AG09309 (cell line): ENCODE measurements at regions not wholly inside any gene's neighbourhood (a gene's known extent, or its start where the extent isn't known, plus 50 kb on each side); places are given as distances from the start of the nearest gene placed in this dataset.
"Not testable (repeated sequence)": the region's sequence is repeated elsewhere in the genome, so short reads cannot be mapped to it uniquely, and the experiment has no call there.

Experiments used
- DNase-seq: peaks from one replicate; pipeline ENCODE4 v3.0.0-alpha.2; 2010; ENCODE audit warnings: low read depth
- H3K4me3 ChIP-seq: 2 replicates; pipeline ENCODE4 v1.5.1; 2011; ENCODE audit warnings: mild to moderate bottlenecking, low read depth, low read length, moderate library complexity; ENCODE audit not compliant: control insufficient read depth
- TF ChIP-seq, protein P1 (sequence below): IDR thresholded peaks from 2 replicates; pipeline ENCODE4 v1.5.1; 2011; ENCODE audit warnings: mild to moderate bottlenecking, low read depth, low read length, inconsistent platforms; ENCODE audit not compliant: insufficient read depth, control insufficient read depth; ENCODE audit errors: missing control alignments

DNA sequence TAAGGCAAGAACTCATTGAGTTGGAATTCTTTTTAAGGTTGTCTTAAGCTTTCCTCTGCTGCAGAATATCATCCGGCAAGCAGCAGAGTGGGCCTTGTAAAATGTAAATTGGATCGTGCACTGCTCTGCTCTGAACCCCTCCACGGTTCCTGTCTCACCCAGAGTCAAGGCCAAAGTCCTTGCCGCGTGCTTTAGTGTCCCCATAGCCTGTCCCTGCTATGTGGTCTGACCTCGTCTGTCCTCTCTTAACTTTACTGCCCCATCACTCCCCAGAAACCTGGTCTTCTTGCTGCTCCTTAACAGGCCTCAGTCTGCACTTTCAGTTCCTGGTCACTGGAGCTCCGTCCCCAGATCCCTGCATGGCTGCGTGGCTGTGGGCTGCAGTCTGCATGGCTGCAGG is 121.6 kb upstream of the SDK1 start:
- TF ChIP-seq, protein P1, sequence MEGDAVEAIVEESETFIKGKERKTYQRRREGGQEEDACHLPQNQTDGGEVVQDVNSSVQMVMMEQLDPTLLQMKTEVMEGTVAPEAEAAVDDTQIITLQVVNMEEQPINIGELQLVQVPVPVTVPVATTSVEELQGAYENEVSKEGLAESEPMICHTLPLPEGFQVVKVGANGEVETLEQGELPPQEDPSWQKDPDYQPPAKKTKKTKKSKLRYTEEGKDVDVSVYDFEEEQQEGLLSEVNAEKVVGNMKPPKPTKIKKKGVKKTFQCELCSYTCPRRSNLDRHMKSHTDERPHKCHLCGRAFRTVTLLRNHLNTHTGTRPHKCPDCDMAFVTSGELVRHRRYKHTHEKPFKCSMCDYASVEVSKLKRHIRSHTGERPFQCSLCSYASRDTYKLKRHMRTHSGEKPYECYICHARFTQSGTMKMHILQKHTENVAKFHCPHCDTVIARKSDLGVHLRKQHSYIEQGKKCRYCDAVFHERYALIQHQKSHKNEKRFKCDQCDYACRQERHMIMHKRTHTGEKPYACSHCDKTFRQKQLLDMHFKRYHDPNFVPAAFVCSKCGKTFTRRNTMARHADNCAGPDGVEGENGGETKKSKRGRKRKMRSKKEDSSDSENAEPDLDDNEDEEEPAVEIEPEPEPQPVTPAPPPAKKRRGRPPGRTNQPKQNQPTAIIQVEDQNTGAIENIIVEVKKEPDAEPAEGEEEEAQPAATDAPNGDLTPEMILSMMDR = no peak
- H3K4me3 ChIP-seq = no peak overlapping the region
- DNase-seq = no peak

- no peak for DNase-seq
- TF ChIP-seq, protein P1 = no peak
- no peak overlapping the region for H3K4me3 ChIP-seq
Measured at GRCh38 chr7:3180604-3181003, 120.4 kb upstream of the SDK1 start.

DNA sequence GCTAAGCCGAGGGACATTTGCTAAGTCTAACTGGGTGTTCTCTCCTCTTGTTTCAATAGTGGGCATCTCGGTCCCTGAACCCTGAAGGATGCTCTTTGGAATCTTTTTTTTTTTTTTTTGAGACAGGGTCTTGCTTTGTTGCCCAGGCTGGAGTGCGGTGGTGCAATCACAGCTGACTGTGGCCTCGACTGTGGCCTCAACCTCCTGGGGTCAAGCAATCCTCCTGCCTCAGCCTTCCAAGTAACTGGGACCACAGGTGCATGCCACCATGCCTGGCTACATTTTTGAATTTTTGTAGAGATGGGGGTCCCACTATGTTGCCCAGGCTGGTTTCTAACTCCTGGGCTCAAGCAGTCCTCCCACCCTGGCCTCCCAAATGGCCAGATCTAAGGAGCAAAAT is 119.0 kb upstream of the SDK1 start:
- H3K4me3 ChIP-seq, DNase-seq: not testable (repeated sequence)

DNA sequence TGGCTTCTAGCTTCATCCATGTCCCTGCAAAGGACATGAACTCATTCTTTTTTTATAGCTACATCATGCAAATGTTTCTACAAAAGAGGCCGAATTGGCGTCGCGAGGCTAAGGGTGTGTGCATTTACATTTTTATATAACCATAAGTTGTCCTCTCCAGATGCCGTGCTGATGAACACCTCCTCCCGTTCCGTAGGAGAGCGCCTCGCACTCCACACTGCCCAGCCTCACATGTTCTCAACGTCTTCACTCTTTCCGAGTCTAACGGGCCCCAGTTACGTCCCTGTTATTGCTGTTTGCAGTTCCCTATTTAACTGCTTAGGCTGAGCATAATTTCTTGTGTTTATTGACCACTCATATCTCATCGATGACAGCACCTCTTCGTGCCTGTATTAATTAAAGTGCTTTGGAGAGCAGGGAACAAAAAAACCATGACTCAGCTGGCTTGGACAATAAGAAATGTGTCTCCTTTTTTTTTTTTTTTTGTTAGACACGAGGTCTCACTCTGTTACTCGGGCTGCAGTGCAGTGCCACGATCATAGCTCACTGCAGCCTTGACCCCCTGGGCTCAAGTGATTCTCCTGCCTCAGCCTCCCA is 113.5 kb upstream of the SDK1 start:
- H3K4me3 ChIP-seq = no peak overlapping the region
- TF ChIP-seq, protein P1 = no peak
- DNase-seq = no peak

- TF ChIP-seq, protein P1 = no peak
- no peak overlapping the region for H3K4me3 ChIP-seq
- no peak for DNase-seq
Measured at GRCh38 chr7:3188946-3189345, 112.1 kb upstream of the SDK1 start.

DNA sequence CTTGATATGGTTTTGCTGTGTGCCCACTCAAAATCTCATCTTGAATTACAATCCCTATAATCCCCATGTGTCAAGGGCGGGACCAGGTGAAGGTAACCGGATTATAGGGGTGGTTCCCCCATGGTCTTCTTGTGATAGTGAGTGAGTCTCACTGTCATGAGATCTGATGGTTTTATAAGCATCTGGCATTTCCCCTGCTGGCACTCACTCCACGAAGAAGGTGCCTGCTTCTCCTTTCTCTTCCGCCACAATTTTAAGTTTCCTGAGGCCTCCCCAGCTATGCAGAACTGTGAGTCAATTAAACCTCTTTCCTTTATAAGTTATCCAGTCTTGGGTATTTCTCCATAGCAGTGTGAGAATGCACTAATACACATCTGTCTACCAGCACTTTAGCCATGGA is 109.5 kb upstream of the SDK1 start:
- no peak overlapping the region for H3K4me3 ChIP-seq
- TF ChIP-seq, protein P1 = no peak
- no peak for DNase-seq

DNA sequence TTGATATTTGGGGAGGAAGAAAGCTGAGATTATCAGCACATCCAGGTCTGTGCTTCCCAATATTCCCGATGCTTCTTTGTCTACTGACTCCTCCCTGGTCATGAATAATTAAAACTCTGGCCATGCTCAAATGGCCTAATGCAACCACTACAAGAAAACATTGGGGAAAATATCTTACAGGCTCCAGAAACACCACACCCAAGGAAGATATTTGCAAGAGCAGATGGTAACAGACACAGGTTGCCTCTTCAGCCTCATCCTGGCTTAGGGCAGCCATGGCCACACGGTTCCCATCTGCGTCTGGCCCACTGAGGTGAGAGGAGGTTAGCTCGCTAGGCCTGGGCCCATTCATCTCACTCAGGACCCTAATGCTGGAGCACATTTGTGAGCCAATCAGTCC is 108.4 kb upstream of the SDK1 start:
- no peak for DNase-seq
- no peak overlapping the region for H3K4me3 ChIP-seq
- TF ChIP-seq, protein P1 = no peak
